GM19455 (cell line): ENCODE measurements at regions not wholly inside any gene's neighbourhood (a gene's known extent, or its start where the extent isn't known, plus 50 kb on each side); places are given as distances from the start of the nearest gene placed in this dataset.
A peak's percentile ranks its signal among the peaks of the same experiment; 100 is the strongest.

Source experiments
- ATAC-seq: cut with Tn5 transposase; IDR thresholded peaks from one replicate; pipeline ENCODE4 v1.9.1; 2021; ENCODE audit not compliant: unreplicated experiment

GRCh38 chr5:40010436-40010835, 585.7 kb upstream of the DAB2 start:
- no peak for ATAC-seq

GRCh38 chr5:40006260-40006659, 581.5 kb upstream of the DAB2 start:
- no peak for ATAC-seq

- no peak for ATAC-seq
Observed at GRCh38 chr5:40001796-40002195, 577.0 kb upstream of the DAB2 start.

GRCh38 chr5:39998518-39998917, 573.7 kb upstream of the DAB2 start:
- ATAC-seq: no peak

DNA sequence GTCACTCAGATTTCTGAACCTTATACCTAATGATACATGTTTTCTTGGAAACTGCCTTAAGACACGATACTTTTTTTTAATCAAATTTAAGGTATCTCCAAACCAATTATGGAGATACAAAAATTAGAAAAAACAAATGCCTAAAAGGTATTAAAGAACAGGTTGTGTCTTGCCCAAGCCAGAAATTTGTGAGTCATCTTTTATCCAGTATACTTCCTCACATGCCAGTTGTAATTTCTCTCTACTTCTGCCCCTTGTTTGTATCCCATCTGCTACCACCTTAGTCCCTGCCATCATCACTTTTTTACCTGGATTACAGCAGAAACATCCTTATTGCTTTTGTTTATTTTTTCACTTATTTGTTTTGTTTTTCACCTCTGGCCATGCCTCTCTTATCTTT, 571.2 kb upstream of the DAB2 start:
- ATAC-seq: no peak

DNA sequence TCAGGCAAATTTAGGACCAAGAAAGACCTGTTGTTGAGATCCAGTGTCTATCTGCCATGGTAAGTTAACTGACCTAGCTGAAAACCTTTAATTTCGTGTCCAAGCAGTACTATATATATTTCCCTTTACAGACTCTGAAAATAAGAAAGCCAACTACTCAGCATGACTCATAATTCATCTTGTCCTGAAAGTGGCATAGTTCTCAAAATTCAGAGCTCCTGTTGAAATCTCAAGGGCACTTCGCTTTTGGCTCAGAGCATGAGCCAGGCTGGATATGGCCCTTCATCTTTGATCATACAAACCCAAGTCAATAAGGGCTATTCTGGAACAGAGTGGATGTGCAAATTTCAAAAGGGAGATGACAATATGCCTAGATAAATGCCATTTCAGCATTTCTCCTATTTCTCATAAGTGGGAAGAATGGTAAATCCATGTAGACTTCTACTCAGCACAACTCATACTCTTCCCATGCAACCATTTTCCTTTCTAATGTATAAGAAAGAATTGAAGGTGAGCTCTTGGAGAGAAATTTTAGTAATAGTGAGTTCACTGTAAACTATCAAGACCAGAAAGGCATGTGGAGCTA, 567.9 kb upstream of the DAB2 start:
- ATAC-seq: no peak

- no peak for ATAC-seq
Observed at GRCh38 chr5:39986614-39987013, 561.8 kb upstream of the DAB2 start.

DNA sequence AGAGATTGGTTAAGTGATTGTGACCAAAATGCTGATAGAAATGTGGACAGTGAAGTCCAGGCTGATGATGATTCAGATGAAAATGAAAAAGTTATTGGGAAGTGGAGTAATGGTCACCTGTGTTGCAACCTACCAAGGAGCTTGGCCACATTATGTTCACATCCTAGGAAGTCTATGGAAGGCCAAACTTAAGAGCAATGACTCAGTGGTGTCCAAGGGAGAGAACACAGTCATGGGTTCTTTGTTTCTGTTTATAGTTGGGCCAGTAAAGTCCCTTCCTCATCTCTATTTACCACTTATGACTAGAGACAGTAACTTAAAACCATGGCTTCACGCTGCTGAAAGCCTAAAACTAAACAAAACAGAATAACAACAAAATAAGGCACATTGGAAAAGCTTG, 555.3 kb upstream of the DAB2 start:
- no peak for ATAC-seq

- ATAC-seq: no peak
Observed at GRCh38 chr5:39977066-39977655, 552.4 kb upstream of the DAB2 start.

GRCh38 chr5:39970117-39970798, 545.5 kb upstream of the DAB2 start:
- no peak for ATAC-seq

DNA sequence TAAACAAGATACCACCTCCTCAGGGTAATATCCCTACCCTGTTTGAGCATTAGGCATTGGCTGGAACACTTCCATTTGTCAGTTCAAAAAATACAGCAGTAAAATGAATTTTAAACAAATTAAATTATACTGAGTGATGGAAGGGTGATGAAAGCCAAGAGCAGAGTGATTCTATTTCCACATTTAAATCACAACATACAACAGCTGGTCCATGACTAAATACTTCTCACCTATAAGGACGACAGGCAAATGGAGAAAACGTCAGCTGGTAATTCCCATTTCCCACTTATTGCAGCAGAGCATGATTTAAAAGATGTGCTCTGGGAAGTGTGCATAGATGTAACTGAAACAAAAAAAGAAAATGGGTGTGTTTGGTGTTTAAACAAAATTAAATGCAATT, 543.6 kb upstream of the DAB2 start:
- no peak for ATAC-seq

GRCh38 chr5:39955156-39955555, 530.4 kb upstream of the DAB2 start:
- ATAC-seq: no peak

- ATAC-seq: no peak
Observed at GRCh38 chr5:39951070-39951469, 526.3 kb upstream of the DAB2 start.

GRCh38 chr5:39948867-39949468, 524.2 kb upstream of the DAB2 start:
- peak; percentile 93 for ATAC-seq

DNA sequence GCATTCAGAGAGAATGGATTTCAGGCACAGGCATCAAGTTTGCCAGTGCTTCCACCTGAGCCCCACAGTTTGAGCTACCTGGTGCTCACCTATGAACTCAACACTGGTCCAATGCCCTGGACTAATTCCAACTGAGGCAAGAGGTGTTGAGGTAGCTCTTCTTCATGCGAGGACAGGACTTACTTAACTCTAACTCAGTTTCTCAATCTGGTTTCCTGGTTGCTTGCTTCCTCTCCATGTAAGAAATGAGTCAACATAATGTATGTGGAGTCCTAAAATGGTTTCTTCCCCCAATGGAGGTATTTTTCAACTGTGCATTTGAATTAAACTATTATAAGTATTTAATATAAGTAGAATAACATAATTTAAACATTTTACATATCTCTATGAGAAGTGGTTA, 523.6 kb upstream of the DAB2 start:
- ATAC-seq: no peak

DNA sequence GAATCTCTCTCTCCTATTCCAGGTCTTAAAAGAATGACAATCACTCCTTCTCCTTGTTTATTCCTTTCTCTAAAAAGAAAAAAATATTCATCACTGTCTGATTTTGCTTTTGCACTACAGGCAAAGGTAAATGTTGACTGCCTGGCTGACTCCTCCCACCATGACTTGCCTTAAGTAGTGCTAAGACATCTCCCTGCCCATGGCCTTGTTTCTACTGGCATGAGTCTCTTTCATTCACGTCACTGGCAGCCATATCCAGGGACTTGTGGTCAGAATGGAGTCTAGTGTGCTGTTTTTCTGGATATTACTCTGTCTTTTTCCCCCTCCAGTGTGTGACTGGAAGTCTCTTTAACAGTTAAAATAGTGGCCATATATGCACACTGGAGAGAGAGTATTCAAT, 522.9 kb upstream of the DAB2 start:
- no peak for ATAC-seq

DNA sequence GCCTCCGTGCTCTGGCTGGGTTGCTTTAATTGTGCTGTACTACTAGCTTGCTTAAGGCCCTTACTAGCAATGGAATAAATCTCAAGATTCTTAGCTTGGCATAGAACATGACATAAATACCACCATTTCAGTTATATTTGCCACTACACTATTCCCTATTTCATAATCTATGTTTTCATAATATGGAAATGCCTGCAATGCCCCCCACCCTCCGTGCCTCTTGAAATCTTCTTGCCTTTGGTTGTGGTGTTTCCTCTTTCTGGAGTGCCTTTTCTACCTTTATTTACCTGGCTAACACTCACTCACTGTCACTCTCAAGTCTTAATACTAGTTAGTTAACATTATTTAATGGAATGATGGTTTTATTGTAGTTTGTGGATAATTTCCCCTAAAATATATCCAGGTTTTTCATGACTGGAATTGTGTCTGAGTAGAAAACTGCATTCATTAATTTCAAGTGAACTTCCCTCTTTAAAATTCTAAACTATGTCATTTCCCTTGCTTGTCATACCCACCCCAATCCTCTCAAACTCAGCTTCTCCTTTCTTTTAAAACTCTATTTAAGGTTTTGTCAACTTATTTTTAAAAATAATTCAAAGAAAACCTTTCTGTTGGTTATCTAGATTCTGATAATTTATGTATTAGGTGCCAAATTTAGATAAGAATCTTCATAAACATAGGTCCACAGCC, 521.7 kb upstream of the DAB2 start:
- no peak for ATAC-seq

- ATAC-seq: no peak
Observed at GRCh38 chr5:39945870-39946269, 521.1 kb upstream of the DAB2 start.

GRCh38 chr5:39943811-39944210, 519.0 kb upstream of the DAB2 start:
- ATAC-seq: no peak

- ATAC-seq: no peak
Observed at GRCh38 chr5:39942606-39943005, 517.8 kb upstream of the DAB2 start.

DNA sequence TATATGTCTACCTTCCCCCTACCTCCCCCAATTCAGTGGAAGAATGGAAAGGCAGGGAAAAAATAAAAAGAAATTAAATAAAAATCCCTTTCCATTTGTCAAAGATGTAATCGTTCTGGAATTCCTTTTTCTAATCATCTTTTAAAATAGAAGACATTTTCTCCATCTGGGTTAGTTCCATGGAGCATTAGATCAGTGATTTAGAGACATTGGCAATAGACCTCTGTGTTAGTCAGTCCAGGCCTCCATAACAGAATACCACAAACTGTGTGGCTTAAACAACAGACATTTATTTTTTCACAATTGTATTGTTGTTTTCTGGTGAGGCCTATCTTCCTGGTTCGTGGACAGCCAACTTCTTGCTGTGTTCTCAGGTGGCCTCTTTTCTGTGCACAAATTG, 516.6 kb upstream of the DAB2 start:
- ATAC-seq: no peak

GRCh38 chr5:39934830-39935229, 510.1 kb upstream of the DAB2 start:
- no peak for ATAC-seq
